H1 (cell line): ENCODE measurements at regions not wholly inside any gene's neighbourhood (a gene's known extent, or its start where the extent isn't known, plus 50 kb on each side); places are given as distances from the start of the nearest gene placed in this dataset.

Experiments
- CTCF ChIA-PET: fragments of 300-600 bp; sonication (Branson Sonifier 250); formaldehyde crosslinking; loops from one replicate; lab custom pipeline; 2021; ENCODE audit not compliant: partially characterized antibody; lab: Charles Lee
- POLR2A ChIA-PET: fragments of 300-600 bp; sonication (Branson Sonifier 250); formaldehyde crosslinking; loops from one replicate; lab custom pipeline; 2021; ENCODE audit warnings: inconsistent platforms; ENCODE audit not compliant: partially characterized antibody; lab: Charles Lee
- DNase-seq, 2 experiments: peaks; one replicate each; pipeline versions ENCODE4 v3.0.0 to v3.0.0-alpha.2; 2010 to 2022; ENCODE audit warnings: low spot score in 2 of 2, low read depth in 1 of 2, mixed read lengths in 1 of 2
- FAIRE-seq: peaks from 2 replicates; lab custom pipeline; 2011; peaks lifted over from hg19 to GRCh38; lab: Jason Lieb, UNC
- H2AFZ ChIP-seq: 2 replicates; pipeline ENCODE4 v1.8.1; 2012; ENCODE audit warnings: low read length, inconsistent platforms
- H2AK5ac ChIP-seq: 2 replicates; pipeline ENCODE4 v1.6.1; 2013; ENCODE audit warnings: low read depth, low read length
- H2BK120ac ChIP-seq: replicated peaks from 2 replicates; pipeline ENCODE3; 2013; ENCODE audit warnings: low read depth, low read length, inconsistent platforms
- H2BK12ac ChIP-seq: 2 replicates; pipeline ENCODE4 v1.6.1; 2013; ENCODE audit warnings: low read depth, low read length
- H2BK15ac ChIP-seq: 2 replicates; pipeline ENCODE4 v1.6.1; 2013; ENCODE audit warnings: low read length
- H2BK20ac ChIP-seq: 2 replicates; pipeline ENCODE4 v1.6.1; 2013; ENCODE audit warnings: low read length
- H2BK5ac ChIP-seq: 2 replicates; pipeline ENCODE4 v1.6.1; 2013; ENCODE audit warnings: low read depth, low read length
- H3K14ac ChIP-seq: 2 replicates; pipeline ENCODE4 v1.6.1; 2013; ENCODE audit warnings: inconsistent platforms; ENCODE audit not compliant: insufficient read length
- H3K18ac ChIP-seq: 2 replicates; pipeline ENCODE4 v1.6.1; 2013; ENCODE audit warnings: low read length; ENCODE audit errors: extremely low read depth
- H3K23ac ChIP-seq: 2 replicates; pipeline ENCODE4 v1.6.1; 2013; ENCODE audit warnings: inconsistent platforms; ENCODE audit not compliant: insufficient read length
- H3K23me2 ChIP-seq: 2 replicates; pipeline ENCODE4 v1.6.1; 2013; ENCODE audit warnings: low read depth, low read length
- H3K27ac ChIP-seq: 2 replicates; pipeline ENCODE4 v1.6.1; 2011; ENCODE audit warnings: low read depth, low read length, inconsistent platforms
- H3K27me3 ChIP-seq, 4 experiments: replicated peaks in 1 of 4; 1 replicate in 1 of 4; 2 replicates in 3 of 4; pipeline versions ENCODE4 v1.6.1 to v1.8.1; 2011 to 2013; ENCODE audit warnings: low read length in 3 of 4, mild to moderate bottlenecking in 3 of 4, inconsistent platforms in 2 of 4, mixed read lengths in 2 of 4, moderate library complexity in 1 of 4; ENCODE audit not compliant: control insufficient read depth in 3 of 4, insufficient read depth in 3 of 4; ENCODE audit errors: extremely low read depth in 1 of 4
- H3K36me3 ChIP-seq, 4 experiments: 2 replicates each; pipeline versions ENCODE4 v1.6.1 to v1.8.1; 2011 to 2013; ENCODE audit warnings: mild to moderate bottlenecking in 4 of 4, low read length in 3 of 4, moderate library complexity in 2 of 4, control low read depth in 1 of 4, inconsistent platforms in 1 of 4; ENCODE audit not compliant: insufficient read depth in 4 of 4, control insufficient read depth in 2 of 4
- H3K4ac ChIP-seq: replicated peaks from 2 replicates; pipeline ENCODE3; 2013; ENCODE audit warnings: low read length, low read depth, mixed read lengths, inconsistent platforms; ENCODE audit not compliant: insufficient read length
- H3K4me1 ChIP-seq, 4 experiments: replicated peaks in 1 of 4; 1 replicate in 1 of 4; 2 replicates in 3 of 4; pipeline versions ENCODE4 v1.6.1 to v1.8.1; 2011 to 2013; ENCODE audit warnings: low read length in 3 of 4, inconsistent platforms in 2 of 4, mixed read lengths in 1 of 4; ENCODE audit not compliant: insufficient read depth in 4 of 4, control insufficient read depth in 3 of 4
- H3K4me2 ChIP-seq, 2 experiments: 2 replicates each; pipeline versions ENCODE4 v1.6.1 to v1.8.1; 2011 to 2013; ENCODE audit warnings: low read depth in 2 of 2, low read length in 2 of 2, control low read depth in 1 of 2, inconsistent platforms in 1 of 2, mild to moderate bottlenecking in 1 of 2; ENCODE audit not compliant: insufficient read depth in 1 of 2
- H3K4me3 ChIP-seq, 4 experiments: fragments of 200-600, 300-600 bp in 1 of 4; sonication (generic), shearing (Covaris generic), sonication (Bioruptor Twin) in 1 of 4; 2 replicates each; pipeline versions ENCODE4 v1.5.1 to v1.8.1; 2011 to 2016; ENCODE audit warnings: low read length in 4 of 4, low read depth in 3 of 4, control low read depth in 2 of 4, inconsistent platforms in 2 of 4, mild to moderate bottlenecking in 2 of 4, mixed read lengths in 1 of 4, moderate library complexity in 1 of 4; ENCODE audit not compliant: insufficient read depth in 2 of 4; ENCODE audit errors: extremely low read depth in 1 of 4
- H3K56ac ChIP-seq: replicated peaks from 2 replicates; pipeline ENCODE3; 2013; ENCODE audit warnings: low read depth, mild to moderate bottlenecking, mixed read lengths, low read length, inconsistent platforms; ENCODE audit not compliant: insufficient read length
- H3K79me1 ChIP-seq: 2 replicates; pipeline ENCODE4 v1.6.1; 2013; ENCODE audit warnings: low read depth, low read length, control low read depth
- H3K79me2 ChIP-seq, 2 experiments: 2 replicates each; pipeline versions ENCODE4 v1.6.1 to v1.8.1; 2012 to 2013; ENCODE audit warnings: low read length in 2 of 2, mild to moderate bottlenecking in 2 of 2, inconsistent platforms in 1 of 2; ENCODE audit not compliant: insufficient read depth in 2 of 2, control insufficient read depth in 1 of 2
- H3K9ac ChIP-seq, 4 experiments: replicated peaks in 1 of 4; 1 replicate in 1 of 4; 2 replicates in 3 of 4; pipeline versions ENCODE4 v1.6.1 to v1.8.1; 2011 to 2013; ENCODE audit warnings: low read depth in 3 of 4, low read length in 3 of 4, control low read depth in 2 of 4, mild to moderate bottlenecking in 2 of 4, moderate library complexity in 2 of 4, inconsistent platforms in 1 of 4; ENCODE audit errors: extremely low read depth in 1 of 4
- H3K9me3 ChIP-seq, 2 experiments: 2 replicates each; pipeline versions ENCODE4 v1.6.1 to v1.8.1; 2012 to 2013; ENCODE audit warnings: mild to moderate bottlenecking in 2 of 2, moderate library complexity in 2 of 2, control low read depth in 1 of 2, inconsistent platforms in 1 of 2, low read depth in 1 of 2, low read length in 1 of 2, mixed read lengths in 1 of 2; ENCODE audit not compliant: insufficient read depth in 2 of 2
- H4K20me1 ChIP-seq, 2 experiments: replicated peaks in 1 of 2; 2 replicates each; pipeline versions ENCODE3 to v1.8.1; 2011 to 2013; ENCODE audit warnings: inconsistent platforms in 2 of 2, low read length in 2 of 2, mild to moderate bottlenecking in 1 of 2; ENCODE audit not compliant: insufficient read depth in 2 of 2, control insufficient read depth in 1 of 2
- H4K5ac ChIP-seq: 2 replicates; pipeline ENCODE4 v1.6.1; 2013; ENCODE audit warnings: low read length, low read depth, mixed read lengths, inconsistent platforms; ENCODE audit not compliant: insufficient read length
- H4K8ac ChIP-seq: 2 replicates; pipeline ENCODE4 v1.8.0; 2013; ENCODE audit warnings: mild to moderate bottlenecking, moderate library complexity, low read length, inconsistent platforms; ENCODE audit not compliant: insufficient read depth; ENCODE audit errors: extremely low read depth
- H4K91ac ChIP-seq: replicated peaks from 2 replicates; pipeline ENCODE3; 2013; ENCODE audit warnings: low read length, mixed read lengths, inconsistent platforms; ENCODE audit not compliant: insufficient read length
- POLR2A ChIP-seq, 2 experiments: IDR thresholded peaks; 1 replicate in 1 of 2; 2 replicates in 1 of 2; pipeline ENCODE4 v1.6.1; 2011; ENCODE audit warnings: low read depth in 2 of 2, low read length in 2 of 2, mild to moderate bottlenecking in 2 of 2; ENCODE audit errors: control extremely low read depth in 1 of 2
- RNF2 ChIP-seq: fragments of 200-900, 300-1000 bp; sonication (generic); IDR thresholded peaks from 2 replicates; pipeline ENCODE4 v1.7.1; 2016; ENCODE audit warnings: borderline replicate concordance, low read depth, mild to moderate bottlenecking, antibody characterized with exemption, low read length; ENCODE audit not compliant: poor library complexity, severe bottlenecking; ENCODE audit errors: missing control alignments
- TBP ChIP-seq: IDR thresholded peaks from 2 replicates; pipeline ENCODE4 v1.6.1; 2011; ENCODE audit warnings: low read depth, low read length, improper control_type of control experiment
- WGBS, 2 experiments: shearing (Covaris generic) in 1 of 2; methylation state at CpG; one replicate each; pipeline versions ENCODE4 v1.1.6 to v1.1.7; 2013 to 2015; ENCODE audit warnings: low lambda C conversion rate in 2 of 2, mixed read lengths in 2 of 2, inconsistent platforms in 1 of 2, low coverage in 1 of 2, missing lambda C conversion rate in 1 of 2; ENCODE audit not compliant: insufficient replicate concordance in 2 of 2, insufficient coverage in 1 of 2, insufficient read length in 1 of 2; ENCODE audit errors: extremely low coverage in 1 of 2, missing lambda C conversion rate in 1 of 2; 5-methylcytosine and 5-hydroxymethylcytosine counted together

DNA sequence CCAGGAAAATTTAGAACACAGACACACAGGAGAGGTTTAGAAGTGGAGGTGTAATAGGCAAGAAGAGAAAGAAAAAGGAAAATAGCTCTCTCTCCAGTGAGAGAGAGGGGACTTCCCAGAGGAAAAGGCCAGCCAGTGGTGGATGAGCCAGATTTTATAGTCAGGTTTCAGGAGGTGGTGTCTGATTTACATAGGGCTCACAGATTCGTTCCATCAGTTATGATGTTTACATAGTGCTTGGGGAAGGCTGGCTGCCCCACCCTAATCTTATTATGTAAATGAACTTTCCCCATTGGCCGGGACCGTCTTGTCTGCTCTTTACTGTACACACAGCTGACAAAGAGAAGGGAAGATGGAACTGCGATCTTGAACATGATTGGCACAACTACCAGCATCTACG lies 797.3 kb downstream of the PLA2G4A start:
- Histone ChIP-seq H3K4me3 (peak overlapping the region in 1 of 4 experiments; percentile 37; a peak in 1 of 8 replicates), H2AK5ac (peak overlapping the region; percentile 60; the same call in 1 of the 2 replicates), H2BK5ac (peak overlapping the region; percentile 90; the same call in 1 of the 2 replicates), H2BK12ac (peak overlapping the region; percentile 82; the same call in 1 of the 2 replicates), H3K36me3 (no peaks in the 10 kb centered on the region; a peak in 1 of 8 replicates), H4K5ac (no peak overlapping the region), H3K9me3 (no peaks in the 10 kb centered on the region), H3K27me3 (no peaks in the 10 kb centered on the region), H3K56ac (no peak overlapping the region), H2BK15ac (no peak overlapping the region), H2AFZ (no peak overlapping the region), H3K9ac (no peak overlapping the region), H4K91ac (peak overlapping the region; percentile 94), H3K23me2 (no peaks in the 10 kb centered on the region), H4K20me1 (no peaks in the 10 kb centered on the region), H2BK20ac (peak overlapping the region; percentile 92; the same call in 1 of the 2 replicates), H3K4me2 (peak overlapping the region in 1 of 2 experiments; percentile 13; a peak in 2 of 4 replicates), H2BK120ac (peak overlapping the region; percentile 95), H3K18ac (peak overlapping the region; percentile 61; the same call in 1 of the 2 replicates), H3K14ac (no peak overlapping the region), H3K79me1 (no peaks in the 10 kb centered on the region), H3K27ac (peak overlapping the region; percentile 13; the same call in 1 of the 2 replicates), H4K8ac (no peak overlapping the region), H3K23ac (no peak overlapping the region), H3K79me2 (no peaks in the 10 kb centered on the region), H3K4ac (peak overlapping the region; percentile 96), H3K4me1 (peaks cover 2 to 7% (median 5%) of the 10 kb centered on the region in 4 experiments; a peak in 4 of 7 replicates)
- TF ChIP-seq POLR2A (IDR thresholded peaks at IDR 0.05; ENCODE audit: control extremely low read depth in 1 of 2, low read depth in 2 of 2, low read length in 2 of 2) (peak; percentile 41 to 46; a peak in 2 of 3 replicates), RNF2 (no peak), TBP (peak; percentile 54; the same call in 1 of the 2 replicates)
- POLR2A ChIA-PET, result no interaction called here
- CTCF ChIA-PET, result no interaction called here
- DNase-seq (no peak), FAIRE-seq (no peak)
- WGBS, 2 experiments, result 59% methylated on average over 4 of the region's 5 CpGs; no CpG with 5 or more reads in 1 of the 2 experiments
